H1 (cell line): ENCODE measurements at regions not wholly inside any gene's neighbourhood (a gene's known extent, or its start where the extent isn't known, plus 50 kb on each side); places are given as distances from the start of the nearest gene placed in this dataset.

Source experiments
- CTCF ChIA-PET: fragments of 300-600 bp; sonication (Branson Sonifier 250); formaldehyde crosslinking; loops from one replicate; lab custom pipeline; 2021; ENCODE audit not compliant: partially characterized antibody; lab: Charles Lee
- POLR2A ChIA-PET: fragments of 300-600 bp; sonication (Branson Sonifier 250); formaldehyde crosslinking; loops from one replicate; lab custom pipeline; 2021; ENCODE audit warnings: inconsistent platforms; ENCODE audit not compliant: partially characterized antibody; lab: Charles Lee
- DNase-seq, 2 experiments: peaks; one replicate each; pipeline versions ENCODE4 v3.0.0 to v3.0.0-alpha.2; 2010 to 2022; ENCODE audit warnings: low spot score in 2 of 2, low read depth in 1 of 2, mixed read lengths in 1 of 2
- FAIRE-seq: peaks from 2 replicates; lab custom pipeline; 2011; peaks lifted over from hg19 to GRCh38; lab: Jason Lieb, UNC
- H2AFZ ChIP-seq: 2 replicates; pipeline ENCODE4 v1.8.1; 2012; ENCODE audit warnings: low read length, inconsistent platforms
- H2AK5ac ChIP-seq: 2 replicates; pipeline ENCODE4 v1.6.1; 2013; ENCODE audit warnings: low read depth, low read length
- H2BK120ac ChIP-seq: replicated peaks from 2 replicates; pipeline ENCODE3; 2013; ENCODE audit warnings: low read depth, low read length, inconsistent platforms
- H2BK12ac ChIP-seq: 2 replicates; pipeline ENCODE4 v1.6.1; 2013; ENCODE audit warnings: low read depth, low read length
- H2BK15ac ChIP-seq: 2 replicates; pipeline ENCODE4 v1.6.1; 2013; ENCODE audit warnings: low read length
- H2BK20ac ChIP-seq: 2 replicates; pipeline ENCODE4 v1.6.1; 2013; ENCODE audit warnings: low read length
- H2BK5ac ChIP-seq: 2 replicates; pipeline ENCODE4 v1.6.1; 2013; ENCODE audit warnings: low read depth, low read length
- H3K14ac ChIP-seq: 2 replicates; pipeline ENCODE4 v1.6.1; 2013; ENCODE audit warnings: inconsistent platforms; ENCODE audit not compliant: insufficient read length
- H3K18ac ChIP-seq: 2 replicates; pipeline ENCODE4 v1.6.1; 2013; ENCODE audit warnings: low read length; ENCODE audit errors: extremely low read depth
- H3K23ac ChIP-seq: 2 replicates; pipeline ENCODE4 v1.6.1; 2013; ENCODE audit warnings: inconsistent platforms; ENCODE audit not compliant: insufficient read length
- H3K23me2 ChIP-seq: 2 replicates; pipeline ENCODE4 v1.6.1; 2013; ENCODE audit warnings: low read depth, low read length
- H3K27ac ChIP-seq: 2 replicates; pipeline ENCODE4 v1.6.1; 2011; ENCODE audit warnings: low read depth, low read length, inconsistent platforms
- H3K27me3 ChIP-seq, 4 experiments: replicated peaks in 1 of 4; 1 replicate in 1 of 4; 2 replicates in 3 of 4; pipeline versions ENCODE4 v1.6.1 to v1.8.1; 2011 to 2013; ENCODE audit warnings: low read length in 3 of 4, mild to moderate bottlenecking in 3 of 4, inconsistent platforms in 2 of 4, mixed read lengths in 2 of 4, moderate library complexity in 1 of 4; ENCODE audit not compliant: control insufficient read depth in 3 of 4, insufficient read depth in 3 of 4; ENCODE audit errors: extremely low read depth in 1 of 4
- H3K36me3 ChIP-seq, 4 experiments: 2 replicates each; pipeline versions ENCODE4 v1.6.1 to v1.8.1; 2011 to 2013; ENCODE audit warnings: mild to moderate bottlenecking in 4 of 4, low read length in 3 of 4, moderate library complexity in 2 of 4, control low read depth in 1 of 4, inconsistent platforms in 1 of 4; ENCODE audit not compliant: insufficient read depth in 4 of 4, control insufficient read depth in 2 of 4
- H3K4ac ChIP-seq: replicated peaks from 2 replicates; pipeline ENCODE3; 2013; ENCODE audit warnings: low read length, low read depth, mixed read lengths, inconsistent platforms; ENCODE audit not compliant: insufficient read length
- H3K4me1 ChIP-seq, 4 experiments: replicated peaks in 1 of 4; 1 replicate in 1 of 4; 2 replicates in 3 of 4; pipeline versions ENCODE4 v1.6.1 to v1.8.1; 2011 to 2013; ENCODE audit warnings: low read length in 3 of 4, inconsistent platforms in 2 of 4, mixed read lengths in 1 of 4; ENCODE audit not compliant: insufficient read depth in 4 of 4, control insufficient read depth in 3 of 4
- H3K4me2 ChIP-seq, 2 experiments: 2 replicates each; pipeline versions ENCODE4 v1.6.1 to v1.8.1; 2011 to 2013; ENCODE audit warnings: low read depth in 2 of 2, low read length in 2 of 2, control low read depth in 1 of 2, inconsistent platforms in 1 of 2, mild to moderate bottlenecking in 1 of 2; ENCODE audit not compliant: insufficient read depth in 1 of 2
- H3K4me3 ChIP-seq, 4 experiments: fragments of 200-600, 300-600 bp in 1 of 4; sonication (generic), shearing (Covaris generic), sonication (Bioruptor Twin) in 1 of 4; 2 replicates each; pipeline versions ENCODE4 v1.5.1 to v1.8.1; 2011 to 2016; ENCODE audit warnings: low read length in 4 of 4, low read depth in 3 of 4, control low read depth in 2 of 4, inconsistent platforms in 2 of 4, mild to moderate bottlenecking in 2 of 4, mixed read lengths in 1 of 4, moderate library complexity in 1 of 4; ENCODE audit not compliant: insufficient read depth in 2 of 4; ENCODE audit errors: extremely low read depth in 1 of 4
- H3K56ac ChIP-seq: replicated peaks from 2 replicates; pipeline ENCODE3; 2013; ENCODE audit warnings: low read depth, mild to moderate bottlenecking, mixed read lengths, low read length, inconsistent platforms; ENCODE audit not compliant: insufficient read length
- H3K79me1 ChIP-seq: 2 replicates; pipeline ENCODE4 v1.6.1; 2013; ENCODE audit warnings: low read depth, low read length, control low read depth
- H3K79me2 ChIP-seq, 2 experiments: 2 replicates each; pipeline versions ENCODE4 v1.6.1 to v1.8.1; 2012 to 2013; ENCODE audit warnings: low read length in 2 of 2, mild to moderate bottlenecking in 2 of 2, inconsistent platforms in 1 of 2; ENCODE audit not compliant: insufficient read depth in 2 of 2, control insufficient read depth in 1 of 2
- H3K9ac ChIP-seq, 4 experiments: replicated peaks in 1 of 4; 1 replicate in 1 of 4; 2 replicates in 3 of 4; pipeline versions ENCODE4 v1.6.1 to v1.8.1; 2011 to 2013; ENCODE audit warnings: low read depth in 3 of 4, low read length in 3 of 4, control low read depth in 2 of 4, mild to moderate bottlenecking in 2 of 4, moderate library complexity in 2 of 4, inconsistent platforms in 1 of 4; ENCODE audit errors: extremely low read depth in 1 of 4
- H3K9me3 ChIP-seq, 2 experiments: 2 replicates each; pipeline versions ENCODE4 v1.6.1 to v1.8.1; 2012 to 2013; ENCODE audit warnings: mild to moderate bottlenecking in 2 of 2, moderate library complexity in 2 of 2, control low read depth in 1 of 2, inconsistent platforms in 1 of 2, low read depth in 1 of 2, low read length in 1 of 2, mixed read lengths in 1 of 2; ENCODE audit not compliant: insufficient read depth in 2 of 2
- H4K20me1 ChIP-seq, 2 experiments: replicated peaks in 1 of 2; 2 replicates each; pipeline versions ENCODE3 to v1.8.1; 2011 to 2013; ENCODE audit warnings: inconsistent platforms in 2 of 2, low read length in 2 of 2, mild to moderate bottlenecking in 1 of 2; ENCODE audit not compliant: insufficient read depth in 2 of 2, control insufficient read depth in 1 of 2
- H4K5ac ChIP-seq: 2 replicates; pipeline ENCODE4 v1.6.1; 2013; ENCODE audit warnings: low read length, low read depth, mixed read lengths, inconsistent platforms; ENCODE audit not compliant: insufficient read length
- H4K8ac ChIP-seq: 2 replicates; pipeline ENCODE4 v1.8.0; 2013; ENCODE audit warnings: mild to moderate bottlenecking, moderate library complexity, low read length, inconsistent platforms; ENCODE audit not compliant: insufficient read depth; ENCODE audit errors: extremely low read depth
- H4K91ac ChIP-seq: replicated peaks from 2 replicates; pipeline ENCODE3; 2013; ENCODE audit warnings: low read length, mixed read lengths, inconsistent platforms; ENCODE audit not compliant: insufficient read length
- ASH2L ChIP-seq: fragments of 200-600, 300-600 bp; sonication (generic); IDR thresholded peaks from one replicate; pipeline ENCODE4 v1.7.1; 2017; ENCODE audit warnings: low read length
- CBX5 ChIP-seq: fragments of 300-800, 300-1000 bp; sonication (generic); IDR thresholded peaks from 2 replicates; pipeline ENCODE4 v1.7.1; 2016; ENCODE audit warnings: antibody characterized with exemption, low read length, low read depth
- WGBS, 2 experiments: shearing (Covaris generic) in 1 of 2; methylation state at CpG; one replicate each; pipeline versions ENCODE4 v1.1.6 to v1.1.7; 2013 to 2015; ENCODE audit warnings: low lambda C conversion rate in 2 of 2, mixed read lengths in 2 of 2, inconsistent platforms in 1 of 2, low coverage in 1 of 2, missing lambda C conversion rate in 1 of 2; ENCODE audit not compliant: insufficient replicate concordance in 2 of 2, insufficient coverage in 1 of 2, insufficient read length in 1 of 2; ENCODE audit errors: extremely low coverage in 1 of 2, missing lambda C conversion rate in 1 of 2; 5-methylcytosine and 5-hydroxymethylcytosine counted together

DNA sequence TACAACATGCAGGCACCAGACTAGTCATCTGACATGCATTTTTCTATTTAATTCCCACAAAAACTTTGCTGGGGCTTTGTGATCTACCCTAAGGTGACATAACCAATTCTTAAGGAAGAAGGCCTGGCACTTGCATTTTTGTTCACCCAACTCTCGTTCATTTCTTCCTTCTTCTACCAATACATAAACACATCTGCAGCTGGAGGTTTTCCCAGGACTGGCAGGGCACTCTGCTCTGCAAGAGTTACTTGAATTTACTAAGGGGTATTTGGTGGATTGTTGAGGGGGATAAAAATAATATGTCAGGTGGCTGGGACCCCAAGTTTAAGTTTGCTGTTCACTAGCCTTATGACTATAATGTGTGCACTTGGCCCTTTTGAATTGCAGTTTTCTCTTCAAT is 111.4 kb upstream of the TRIB2 start:
- H3K4me3 ChIP-seq = no peak overlapping the region
- no peaks in the 10 kb centered on the region for H3K79me2 ChIP-seq
- H2AK5ac ChIP-seq = no peak overlapping the region
- no peak overlapping the region for H3K27ac ChIP-seq
- H3K27me3 ChIP-seq = no peaks in the 10 kb centered on the region
- no peak overlapping the region for H3K4me2 ChIP-seq
- H3K4me1 ChIP-seq = no peaks in the 10 kb centered on the region
- TF ChIP-seq ASH2L (no peak), CBX5 (no peak)
- WGBS, 2 experiments = 82% methylated on average over 1 of the region's 1 CpG; no CpG with 5 or more reads in 1 of the 2 experiments
- no peak overlapping the region for H2BK12ac ChIP-seq
- no peak overlapping the region for H3K23ac ChIP-seq
- H4K20me1 ChIP-seq = no peaks in the 10 kb centered on the region
- H3K56ac ChIP-seq = no peak overlapping the region
- H3K4ac ChIP-seq = no peak overlapping the region
- H3K36me3 ChIP-seq = no peaks in the 10 kb centered on the region
- ChIA-PET POLR2A (no interaction called here), CTCF (interaction anchor here (1.9 kb wide), 2 partner anchors 19 to 110 kb away, joined by 6 to 7 read pairs; no protein-coding TSS in a partner anchor)
- H2BK20ac ChIP-seq = no peak overlapping the region
- H2BK120ac ChIP-seq = no peak overlapping the region
- no peak overlapping the region for H4K5ac ChIP-seq
- H3K9ac ChIP-seq = no peak overlapping the region
- H3K9me3 ChIP-seq = no peaks in the 10 kb centered on the region; a peak in 1 of 4 replicates
- no peak overlapping the region for H2BK5ac ChIP-seq
- no peaks in the 10 kb centered on the region for H3K23me2 ChIP-seq
- H4K91ac ChIP-seq = no peak overlapping the region
- H3K14ac ChIP-seq = no peak overlapping the region
- H2AFZ ChIP-seq = no peak overlapping the region
- no peak overlapping the region for H3K18ac ChIP-seq
- H2BK15ac ChIP-seq = no peak overlapping the region
- H3K79me1 ChIP-seq = no peaks in the 10 kb centered on the region
- DNase-seq = no peak
- H4K8ac ChIP-seq = no peak overlapping the region
- no peak for FAIRE-seq
